Panc1 (cell line): ENCODE measurements at regions not wholly inside any gene's neighbourhood (a gene's known extent, or its start where the extent isn't known, plus 50 kb on each side); places are given as distances from the start of the nearest gene placed in this dataset.

Experiments used
- ATAC-seq: fragments of 200-7000 bp; cut with Tn5 transposase; 2 replicates; pipeline ENCODE4 v1.9.1; 2020; ENCODE audit warnings: mild to moderate bottlenecking, moderate library complexity
- BruUV-seq: library from RNA; stranded (reverse); fragments of 400-500 nt; replicated peaks from 2 replicates; lab custom pipeline; 2021; lab: Mats Ljungman, UMichigan
- CTCF ChIA-PET: fragments of 300-600 bp; sonication (Branson Sonifier 250); formaldehyde crosslinking; loops from one replicate; lab custom pipeline; 2022; ENCODE audit warnings: antibody characterized with exemption; lab: Charles Lee
- POLR2A ChIA-PET: fragments of 300-600 bp; sonication (Branson Sonifier 250); formaldehyde crosslinking; loops from one replicate; lab custom pipeline; 2022; ENCODE audit warnings: antibody characterized with exemption; lab: Charles Lee
- DNase-seq: peaks from one replicate; pipeline ENCODE4 v3.0.0-alpha.2; 2010; ENCODE audit warnings: low read depth, low spot score
- H3K27ac ChIP-seq: 2 replicates; pipeline ENCODE4 v1.5.1; 2011; ENCODE audit warnings: mild to moderate bottlenecking, low read length, inconsistent platforms
- H3K27me3 ChIP-seq: fragments of 200-500 bp; sonication (Bioruptor generic); 2 replicates; pipeline ENCODE4 v1.6.0; 2014; ENCODE audit warnings: low read length, inconsistent platforms; ENCODE audit not compliant: control insufficient read depth, insufficient read depth
- H3K36me3 ChIP-seq: fragments of 200-500 bp; sonication (Bioruptor generic); 2 replicates; pipeline ENCODE4 v1.5.1; 2014; ENCODE audit warnings: inconsistent platforms, mild to moderate bottlenecking, low read length, moderate library complexity; ENCODE audit not compliant: control insufficient read depth, insufficient read depth
- H3K4me1 ChIP-seq: 2 replicates; pipeline ENCODE4 v1.5.1; 2011; ENCODE audit warnings: inconsistent platforms, mild to moderate bottlenecking, low read length, moderate library complexity; ENCODE audit not compliant: control insufficient read depth, insufficient read depth
- H3K4me3 ChIP-seq, 2 experiments: 2 replicates each; pipeline ENCODE4 v1.5.1; 2011 to 2012; ENCODE audit warnings: low read depth in 2 of 2, low read length in 2 of 2, mild to moderate bottlenecking in 2 of 2, inconsistent platforms in 1 of 2, moderate library complexity in 1 of 2
- H3K9me3 ChIP-seq: fragments of 200-500 bp; sonication (Bioruptor generic); 2 replicates; pipeline ENCODE4 v1.5.1; 2014; ENCODE audit warnings: low read depth, mild to moderate bottlenecking, inconsistent platforms, low read length, moderate library complexity; ENCODE audit not compliant: control insufficient read depth, insufficient read depth
- CTCF ChIP-seq: fragments of 450-650 bp; IDR thresholded peaks from 2 replicates; pipeline ENCODE4 v1.5.1; 2017; ENCODE audit warnings: mild to moderate bottlenecking
- POLR2AphosphoS5 ChIP-seq: IDR thresholded peaks from 2 replicates; pipeline ENCODE4 v1.6.1; 2012; ENCODE audit warnings: mild to moderate bottlenecking, low read depth, low read length, moderate library complexity
- REST ChIP-seq, 2 experiments: IDR thresholded peaks; 2 replicates each; pipeline ENCODE4 v1.6.1; 2011 to 2012; ENCODE audit warnings: low read depth in 2 of 2, control low read depth in 1 of 2, low read length in 1 of 2, mild to moderate bottlenecking in 1 of 2, moderate library complexity in 1 of 2; ENCODE audit not compliant: insufficient read depth in 1 of 2
- SIN3A ChIP-seq: IDR thresholded peaks from 2 replicates; pipeline ENCODE4 v1.6.1; 2012; ENCODE audit warnings: low read depth, mild to moderate bottlenecking, low read length, moderate library complexity, borderline replicate concordance; ENCODE audit not compliant: insufficient read depth
- TCF7L2 ChIP-seq: IDR thresholded peaks from 2 replicates; pipeline ENCODE4 v1.6.1; 2011; ENCODE audit warnings: mild to moderate bottlenecking, low read depth, low read length, inconsistent platforms
- in situ Hi-C: cut with HindIII; loops from 2 replicates; pipeline ENCODE4 v1.10.0; 2016; ENCODE audit warnings: low sequenced_read_pairs, low pct_unique_long_range_greater_than_20kb
- intact Hi-C: fragments of 100-400 bp; cut with micrococcal nuclease; formaldehyde crosslinking; loops from one replicate; pipeline ENCODE4 v1.10.0; 2022; ENCODE audit not compliant: unreplicated experiment

- H3K9me3 ChIP-seq: no peaks in the 10 kb centered on the region
- no TSS peak for BruUV-seq
- no peak for ATAC-seq
- H3K4me1 ChIP-seq: no peaks in the 10 kb centered on the region
- H3K36me3 ChIP-seq: no peaks in the 10 kb centered on the region
- no peak for DNase-seq
- CTCF ChIA-PET: no interaction called here
- 0 out of 2 replicates have a peak, but pooled peaks cover under 1% of the 10 kb centered on the region for H3K27me3 ChIP-seq
- POLR2A ChIA-PET: no interaction called here
- no peak for TF ChIP-seq CTCF
- TF ChIP-seq POLR2AphosphoS5: no peak
- H3K4me3 ChIP-seq: no peak overlapping the region
- no peak overlapping the region for H3K27ac ChIP-seq
- in situ Hi-C loops (no loop called here), intact Hi-C loops (no loop called here)
These were observed 373.1 kb downstream of the CD109 start for GRCh38 chr6:74069089-74069581.

- H3K9me3 ChIP-seq: no peaks in the 10 kb centered on the region
- TF ChIP-seq POLR2AphosphoS5 (no peak), SIN3A (no peak), REST (IDR thresholded peaks at IDR 0.05; ENCODE audit: insufficient read depth in 1 of 2, low read depth in 2 of 2, low read length in 1 of 2) (no peak), TCF7L2 (no peak), CTCF (no peak)
- intact Hi-C loops (no loop called here), in situ Hi-C loops (no loop called here)
- H3K4me3 ChIP-seq: no peak overlapping the region
- H3K36me3 ChIP-seq: no peaks in the 10 kb centered on the region
- no TSS peak for BruUV-seq
- 0 out of 2 replicates have a peak, but pooled peaks cover 3% of the 10 kb centered on the region for H3K27me3 ChIP-seq
- CTCF ChIA-PET: no interaction called here
- H3K4me1 ChIP-seq: no peaks in the 10 kb centered on the region
- ATAC-seq: no peak
- DNase-seq: no peak
- POLR2A ChIA-PET: no interaction called here
- no peak overlapping the region for H3K27ac ChIP-seq
These were observed 370.3 kb downstream of the CD109 start for GRCh38 chr6:74066168-74066871.
